ENCODE measurements at regions not wholly inside any gene's neighbourhood (a gene's known extent, or its start where the extent isn't known, plus 50 kb on each side); places are given as distances from the start of the nearest gene placed in this dataset.

DNA sequence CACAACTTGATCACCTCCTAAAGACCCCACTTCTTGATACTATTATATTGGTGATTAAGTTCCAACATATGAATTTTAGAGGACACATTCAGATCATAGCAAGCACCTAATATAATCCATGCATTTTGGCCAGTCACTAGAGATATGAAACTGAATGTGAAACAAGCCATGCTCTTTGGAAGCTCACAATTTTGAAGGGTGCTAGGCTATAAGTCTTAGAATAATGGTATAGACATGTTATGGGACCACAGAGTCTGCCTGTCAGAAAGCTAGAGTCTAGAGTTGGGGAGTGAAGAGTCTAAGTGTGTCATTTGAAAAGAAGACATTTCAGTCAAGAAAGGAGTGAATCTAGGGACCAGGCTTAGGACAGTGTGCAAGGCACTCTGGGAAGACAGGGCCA is 186.4 kb upstream of the SLC24A5 start:
- Histone ChIP-seq H3K9me3 (no peaks in the 10 kb centered on the region), H3K4me1 (peaks cover 3% of the 10 kb centered on the region), H3K36me3 (no peaks in the 10 kb centered on the region), H3K4me3 (no peak overlapping the region), H3K27me3 (no peaks in the 10 kb centered on the region), H3K27ac (no peak overlapping the region)
- DNase-seq (ENCODE audit: low spot score in 2 of 2): no peak
- TF ChIP-seq EP300 (IDR thresholded peaks at IDR 0.05) (no peak), POLR2A (IDR thresholded peaks at IDR 0.05) (no peak), POLR2AphosphoS5 (IDR thresholded peaks at IDR 0.05) (no peak)
- TF ChIP-seq, protein P1, sequence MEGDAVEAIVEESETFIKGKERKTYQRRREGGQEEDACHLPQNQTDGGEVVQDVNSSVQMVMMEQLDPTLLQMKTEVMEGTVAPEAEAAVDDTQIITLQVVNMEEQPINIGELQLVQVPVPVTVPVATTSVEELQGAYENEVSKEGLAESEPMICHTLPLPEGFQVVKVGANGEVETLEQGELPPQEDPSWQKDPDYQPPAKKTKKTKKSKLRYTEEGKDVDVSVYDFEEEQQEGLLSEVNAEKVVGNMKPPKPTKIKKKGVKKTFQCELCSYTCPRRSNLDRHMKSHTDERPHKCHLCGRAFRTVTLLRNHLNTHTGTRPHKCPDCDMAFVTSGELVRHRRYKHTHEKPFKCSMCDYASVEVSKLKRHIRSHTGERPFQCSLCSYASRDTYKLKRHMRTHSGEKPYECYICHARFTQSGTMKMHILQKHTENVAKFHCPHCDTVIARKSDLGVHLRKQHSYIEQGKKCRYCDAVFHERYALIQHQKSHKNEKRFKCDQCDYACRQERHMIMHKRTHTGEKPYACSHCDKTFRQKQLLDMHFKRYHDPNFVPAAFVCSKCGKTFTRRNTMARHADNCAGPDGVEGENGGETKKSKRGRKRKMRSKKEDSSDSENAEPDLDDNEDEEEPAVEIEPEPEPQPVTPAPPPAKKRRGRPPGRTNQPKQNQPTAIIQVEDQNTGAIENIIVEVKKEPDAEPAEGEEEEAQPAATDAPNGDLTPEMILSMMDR (IDR thresholded peaks at IDR 0.05): no peak

DNA sequence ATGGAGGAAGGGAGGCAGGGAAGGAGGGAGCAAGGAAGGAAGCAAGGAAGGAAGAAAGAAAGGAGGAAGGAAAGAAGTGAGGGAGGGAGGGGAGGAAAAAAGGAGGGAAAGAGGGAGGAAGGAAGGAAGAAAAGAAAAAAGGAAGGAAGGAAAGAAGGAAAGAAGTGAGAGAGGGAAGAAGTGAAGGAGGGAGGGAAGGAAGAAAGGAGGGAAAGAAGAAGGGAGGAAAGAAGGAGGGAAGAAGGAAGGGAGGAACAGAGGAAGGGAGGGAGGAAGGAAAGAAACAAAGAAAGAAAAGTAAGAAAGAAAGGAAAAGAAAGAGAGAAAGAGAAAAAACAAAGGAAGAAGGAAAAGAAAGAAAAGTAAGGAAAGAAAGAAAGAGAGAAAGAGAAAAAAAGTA is 183.0 kb upstream of the SLC24A5 start:
- Histone ChIP-seq H3K27ac (no peak overlapping the region), H3K27me3 (no peaks in the 10 kb centered on the region), H3K36me3 (no peaks in the 10 kb centered on the region), H3K4me1 (peaks cover 1% of the 10 kb centered on the region), H3K4me3 (no peak overlapping the region), H3K9me3 (no peaks in the 10 kb centered on the region)
- no peak for TF ChIP-seq POLR2A (IDR thresholded peaks at IDR 0.05)
- TF ChIP-seq, protein P1 (IDR thresholded peaks at IDR 0.05): no peak
- no peak for TF ChIP-seq EP300 (IDR thresholded peaks at IDR 0.05)
- no peak for TF ChIP-seq POLR2AphosphoS5 (IDR thresholded peaks at IDR 0.05)
- no peak for DNase-seq (ENCODE audit: low spot score in 2 of 2)

DNA sequence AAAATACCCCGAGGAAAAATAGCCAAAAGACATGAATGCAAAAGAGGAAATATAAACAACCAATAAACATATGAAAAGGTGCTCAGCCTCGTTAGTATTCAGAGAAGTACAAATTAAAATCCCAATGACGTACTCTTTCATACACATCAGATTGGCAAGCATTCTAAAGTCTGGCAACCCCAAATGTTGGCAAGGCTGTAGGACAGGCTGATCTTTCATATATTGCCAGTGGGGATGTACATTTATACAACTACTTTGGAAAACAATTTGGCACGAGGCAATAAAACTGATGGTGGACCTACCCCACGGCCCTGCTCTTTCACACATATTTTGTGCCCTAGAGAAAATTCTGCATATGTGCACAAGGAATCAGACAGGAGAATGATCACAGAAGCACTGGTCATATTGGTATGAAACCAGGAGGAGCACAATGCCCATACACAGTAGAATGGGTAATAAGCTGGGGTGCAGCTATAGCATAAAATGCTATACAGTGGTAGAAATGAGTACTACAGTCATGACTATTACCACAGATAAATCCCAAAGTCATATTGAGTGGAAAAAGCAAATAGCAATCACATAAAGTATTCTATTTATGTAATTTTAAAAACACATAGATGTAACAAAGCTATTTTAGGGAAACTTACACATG is 176.0 kb upstream of the SLC24A5 start:
- Histone ChIP-seq H3K27me3 (peaks cover 3% of the 10 kb centered on the region), H3K9me3 (no peaks in the 10 kb centered on the region), H3K27ac (no peak overlapping the region), H3K36me3 (no peaks in the 10 kb centered on the region), H3K4me1 (no peaks in the 10 kb centered on the region), H3K4me3 (no peak overlapping the region)
- no peak for DNase-seq (ENCODE audit: low spot score in 2 of 2)
- no peak for TF ChIP-seq POLR2AphosphoS5 (IDR thresholded peaks at IDR 0.05)
- TF ChIP-seq, protein P1 (IDR thresholded peaks at IDR 0.05): peak in 1 of 2 donors; percentile 8
- WGBS: 50% methylated on average over 5 of the region's 5 CpGs

DNA sequence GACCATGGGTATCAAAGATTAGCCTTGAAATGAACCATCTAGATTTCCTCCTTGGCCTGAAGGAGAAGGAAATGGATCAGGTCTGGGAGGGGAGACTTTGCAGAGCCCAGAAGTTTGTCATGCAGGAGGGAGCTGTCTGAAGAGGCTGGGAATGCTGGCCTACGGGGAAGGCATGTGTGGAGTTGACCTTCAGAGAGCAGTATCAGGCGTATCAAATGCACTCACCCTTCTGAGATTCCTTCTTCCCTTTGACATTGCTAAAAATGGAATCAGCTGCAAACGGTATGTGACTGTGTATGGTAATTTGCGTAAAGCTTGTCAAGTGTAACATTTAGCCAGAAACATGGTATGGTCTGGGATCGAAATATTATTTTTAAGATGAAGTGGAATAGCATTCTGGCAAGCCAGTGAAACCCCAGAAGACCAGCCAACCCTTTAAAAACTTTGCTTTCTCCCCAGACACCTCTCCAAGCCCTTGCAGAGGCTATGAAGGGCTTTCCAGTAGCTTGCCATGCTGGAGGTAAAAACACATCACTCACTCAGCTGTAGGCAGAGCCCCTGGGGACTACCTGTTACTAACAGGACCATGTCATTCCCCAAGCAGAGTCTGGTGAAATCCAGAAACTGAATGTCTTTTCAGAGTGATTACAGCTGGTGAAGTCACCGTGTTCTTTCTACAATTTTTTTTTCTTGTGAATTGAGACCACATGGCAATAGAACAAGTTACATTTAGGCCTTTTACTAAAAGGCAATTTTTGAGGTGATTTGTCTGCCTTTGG is 174.7 kb upstream of the SLC24A5 start:
- Histone ChIP-seq H3K27ac (no peak overlapping the region), H3K4me3 (no peak overlapping the region), H3K4me1 (no peaks in the 10 kb centered on the region), H3K27me3 (peaks cover 3% of the 10 kb centered on the region), H3K9me3 (no peaks in the 10 kb centered on the region), H3K36me3 (no peaks in the 10 kb centered on the region)
- no peak for DNase-seq (ENCODE audit: low spot score in 2 of 2)
- 73% methylated on average over 6 of the region's 6 CpGs for WGBS
- TF ChIP-seq POLR2A (IDR thresholded peaks at IDR 0.05) (no peak), EP300 (IDR thresholded peaks at IDR 0.05) (no peak), POLR2AphosphoS5 (IDR thresholded peaks at IDR 0.05) (no peak)
- TF ChIP-seq, protein P1 (IDR thresholded peaks at IDR 0.05): no peak

DNA sequence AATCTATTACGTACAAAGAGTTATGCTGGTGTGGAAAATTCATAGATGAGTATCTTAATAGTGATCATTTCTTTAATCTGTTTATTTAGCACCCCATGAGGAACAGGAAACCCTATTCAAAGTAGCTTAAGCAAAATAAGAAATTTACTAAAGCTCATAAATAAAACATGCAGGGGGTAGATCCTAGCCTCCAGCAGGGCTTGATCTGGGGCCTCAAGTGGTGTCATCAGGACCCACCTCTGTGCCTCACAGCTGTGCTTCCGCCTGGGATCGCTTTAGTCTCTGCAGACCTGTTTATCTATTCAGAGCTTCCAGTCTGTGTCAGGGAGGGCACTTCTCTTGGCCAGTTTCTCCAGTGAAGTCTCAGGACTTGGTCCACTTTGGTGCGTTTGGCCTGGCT is 171.0 kb upstream of the SLC24A5 start:
- 89% methylated on average over 4 of the region's 4 CpGs for WGBS
- TF ChIP-seq POLR2AphosphoS5 (IDR thresholded peaks at IDR 0.05): no peak
- TF ChIP-seq, protein P1 (IDR thresholded peaks at IDR 0.05): no peak
- TF ChIP-seq EP300 (IDR thresholded peaks at IDR 0.05): no peak
- no peak for TF ChIP-seq POLR2A (IDR thresholded peaks at IDR 0.05)
- H3K27me3 ChIP-seq: peaks cover 3% of the 10 kb centered on the region

More for the DNA sequence above, 171.0 kb upstream of the SLC24A5 start:
- Histone ChIP-seq H3K27ac (no peak overlapping the region), H3K4me3 (no peak overlapping the region), H3K9me3 (no peaks in the 10 kb centered on the region), H3K4me1 (no peaks in the 10 kb centered on the region), H3K36me3 (no peaks in the 10 kb centered on the region)
- DNase-seq (ENCODE audit: low spot score in 2 of 2): no peak

All from suprapubic skin (tissue), 4 donors.